ENCODE measurements at regions not wholly inside any gene's neighbourhood (a gene's known extent, or its start where the extent isn't known, plus 50 kb on each side); places are given as distances from the start of the nearest gene placed in this dataset.

GRCh38 chr12:128042825-128043224 lies 224.1 kb upstream of the TMEM132C start:
- TF ChIP-seq CTCF (conservative IDR thresholded peaks at IDR 0.05) (no peak), ZFX (IDR thresholded peaks at IDR 0.05) (no peak)
